Heart right ventricle (tissue), 16 donors: ENCODE measurements at regions not wholly inside any gene's neighbourhood (a gene's known extent, or its start where the extent isn't known, plus 50 kb on each side); places are given as distances from the start of the nearest gene placed in this dataset.

Experiments used
- ATAC-seq, 8 donors: fragments of 200-7000 bp; cut with Tn5 transposase; one replicate each; pipeline ENCODE4 v1.9.1; 2020; ENCODE audit warnings: mild to moderate bottlenecking in 8 of 8, moderate library complexity in 8 of 8, moderate number of reproducible peaks in 1 of 8
- DNase-seq, 2 donors: peaks; one replicate each; pipeline ENCODE4 v3.0.0-alpha.2; 2020
- H3K27ac ChIP-seq, 10 donors: fragments of 200-600 bp; sonication (generic) in 2 of 10; one replicate each; pipeline versions ENCODE4 v1.5.0 to v1.8.0; 2020 to 2022; ENCODE audit warnings: mild to moderate bottlenecking in 3 of 10
- H3K27me3 ChIP-seq, 7 donors: fragments of 200-600 bp; one replicate each; pipeline ENCODE4 v1.8.0; 2021 to 2022; ENCODE audit warnings: mild to moderate bottlenecking in 2 of 7
- H3K36me3 ChIP-seq, 9 donors: fragments of 200-600 bp; sonication (generic) in 1 of 9; one replicate each; pipeline versions ENCODE4 v1.5.0 to v1.8.0; 2020 to 2022; ENCODE audit warnings: mild to moderate bottlenecking in 2 of 9
- H3K4me1 ChIP-seq, 9 donors: fragments of 200-600 bp; sonication (generic) in 1 of 9; one replicate each; pipeline versions ENCODE4 v1.5.0 to v1.8.0; 2020 to 2022; ENCODE audit warnings: mild to moderate bottlenecking in 4 of 9
- H3K4me3 ChIP-seq, 10 donors: fragments of 200-600 bp; sonication (generic) in 2 of 10; one replicate each; pipeline versions ENCODE4 v1.5.0 to v1.8.0; 2020 to 2022; ENCODE audit warnings: mild to moderate bottlenecking in 7 of 10, moderate library complexity in 2 of 10
- H3K9me3 ChIP-seq, 11 donors: fragments of 200-600 bp in 10 of 11; sonication (generic) in 2 of 11; one replicate each; pipeline versions ENCODE4 v1.5.0 to v1.8.0; 2013 to 2022; ENCODE audit warnings: mild to moderate bottlenecking in 2 of 11, control low read depth in 1 of 11, moderate library complexity in 1 of 11
- CTCF ChIP-seq, 9 donors: fragments of 200-600 bp; sonication (generic) in 2 of 9; IDR thresholded peaks; one replicate each; pipeline versions ENCODE4 v1.5.0 to v1.8.0; 2021 to 2022; ENCODE audit warnings: antibody characterized with exemption in 9 of 9, mild to moderate bottlenecking in 5 of 9, moderate library complexity in 1 of 9
- WGBS, 2 donors: extraction: QIAGEN DNeasy Blood & Tissue Kit; methylation state at CpG; one replicate each; pipeline ENCODE4 v1.1.7; 2013; ENCODE audit warnings: inconsistent platforms in 1 of 2; 5-methylcytosine and 5-hydroxymethylcytosine counted together
- intact Hi-C, 10 donors: fragments of 100-400 bp; cut with DNase I; formaldehyde crosslinking; loops; one replicate each; pipeline versions ENCODE4 v1.11.1 to v1.14.2; 2022
- donor health status: Arrhythmogenic right ventricular cardiomyopathy.
- donor health status: ischemic (EF 13 %, LVEDD 7.1; RV severe dilation, severe dysfunction).
- donor health status: healthy with polysubstance abuse.
- donor health status: DM: no; HTN: yes; CAD: no.
- donor health status: DM: no; HTN: no; CAD: no.
- donor health status: ischemic (EF 25% LVEDD 6.9; RV normal size, moderate dysfunction).
- donor health status: ischemic (EF 25% LVEDD 5.7; RV mildly dilated, moderate dysfunction).
- donor health status: healthy.
- donor health status: DM: yes; HTN: yes; CAD: no.
- donor health status: Ischemic cardiomyopathy.
- donor health status: ischemic (EF 35%, LVEDD 5.7; RV mildly dilated, moderate dysfunction).
- donor health status: nonischemic (EF 11% LVEDD 7.7; RV severe dilation, severe dysfunction).
- donor health status: DM: yes; HTN: yes; CAD: no.
- donor health status: PGD.
- donor health status: ischemic (EF 29% LVEDD 5.4; RV normal size, mild dysfunction).
- donor health status: nonischemic (EF 23%, LVEDD 6.1; RV moderate dilation, normal function).

- no peak overlapping the region for H3K4me3 ChIP-seq
- DNase-seq (no peak), ATAC-seq (no peak)
- no peaks in the 10 kb centered on the region for H3K9me3 ChIP-seq
- intact Hi-C loops = loop anchor here in 1 of 10 donors (10.0 kb wide), 1 partner anchor 56 kb away; no protein-coding TSS in a partner anchor
- TF ChIP-seq CTCF (IDR thresholded peaks at IDR 0.05) = no peak
- no peaks in the 10 kb centered on the region for H3K36me3 ChIP-seq
- H3K27ac ChIP-seq = no peak overlapping the region
- no peaks in the 10 kb centered on the region for H3K27me3 ChIP-seq
- WGBS, 2 donors = 43 to 55% methylated on average over 4 of the region's 4 CpGs
- no peaks in the 10 kb centered on the region for H3K4me1 ChIP-seq
These were observed 573.5 kb downstream of the DSC3 start for GRCh38 chr18:30469091-30469490.

DNA sequence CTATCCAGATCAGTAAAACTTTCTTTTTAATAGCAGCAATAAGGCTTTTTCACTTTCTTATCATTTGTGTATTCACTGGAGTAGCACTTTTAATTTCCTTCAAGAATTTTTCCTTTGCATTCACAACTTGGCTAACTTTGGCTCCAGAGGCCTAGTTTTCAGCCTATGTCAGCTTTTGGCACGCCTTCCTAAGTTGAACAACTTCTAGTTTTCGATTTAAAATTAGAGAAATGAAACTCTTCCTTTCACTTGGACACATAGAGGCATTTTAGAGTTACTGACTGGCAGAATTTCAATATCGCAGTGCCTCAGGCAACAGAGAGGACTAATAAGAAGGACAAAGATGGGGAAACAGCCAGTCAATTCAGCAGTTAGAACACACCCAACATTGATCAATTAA lies 577.4 kb downstream of the DSC3 start:
- 62 to 69% methylated on average over 3 of the region's 3 CpGs for WGBS, 2 donors

GRCh38 chr18:30457156-30457555 lies 585.4 kb downstream of the DSC3 start:
- 75 to 87% methylated on average over 1 of the region's 1 CpG for WGBS, 2 donors
- no peaks in the 10 kb centered on the region for H3K36me3 ChIP-seq
- intact Hi-C loops = loop anchor here in 1 of 10 donors (10.0 kb wide), 1 partner anchor 82 kb away; no protein-coding TSS in a partner anchor

More for the DNA sequence above, 577.4 kb downstream of the DSC3 start:
- Histone ChIP-seq H3K27ac (no peak overlapping the region), H3K36me3 (no peaks in the 10 kb centered on the region), H3K4me3 (no peak overlapping the region), H3K27me3 (no peaks in the 10 kb centered on the region), H3K9me3 (no peaks in the 10 kb centered on the region), H3K4me1 (no peaks in the 10 kb centered on the region)
- ATAC-seq (no peak), DNase-seq (no peak)
- intact Hi-C loops = loop anchor here in 1 of 10 donors (10.0 kb wide), 1 partner anchor 60 kb away; no protein-coding TSS in a partner anchor
- no peak for TF ChIP-seq CTCF (IDR thresholded peaks at IDR 0.05)

GRCh38 chr18:30455741-30456140 lies 586.8 kb downstream of the DSC3 start:
- no peaks in the 10 kb centered on the region for H3K4me1 ChIP-seq
- no peak for DNase-seq
- no peaks in the 10 kb centered on the region for H3K36me3 ChIP-seq
- ATAC-seq = no peak
- H3K4me3 ChIP-seq = no peak overlapping the region
- H3K9me3 ChIP-seq = no peaks in the 10 kb centered on the region
- TF ChIP-seq CTCF (IDR thresholded peaks at IDR 0.05) = no peak
- 78 to 85% methylated on average over 2 of the region's 2 CpGs for WGBS, 2 donors
- H3K27ac ChIP-seq = no peak overlapping the region
- H3K27me3 ChIP-seq = no peaks in the 10 kb centered on the region
- intact Hi-C loops = loop anchor here in 1 of 10 donors (10.0 kb wide), 1 partner anchor 81 kb away; no protein-coding TSS in a partner anchor

More at GRCh38 chr18:30457156-30457555, 585.4 kb downstream of the DSC3 start:
- Histone ChIP-seq H3K4me3 (no peak overlapping the region), H3K27ac (no peak overlapping the region), H3K9me3 (no peaks in the 10 kb centered on the region), H3K4me1 (no peaks in the 10 kb centered on the region), H3K27me3 (no peaks in the 10 kb centered on the region)
- no peak for DNase-seq
- ATAC-seq = no peak
- TF ChIP-seq CTCF (IDR thresholded peaks at IDR 0.05) = no peak
